ENCODE measurements at regions not wholly inside any gene's neighbourhood (a gene's known extent, or its start where the extent isn't known, plus 50 kb on each side); places are given as distances from the start of the nearest gene placed in this dataset.
"Not testable (repeated sequence)": the region's sequence is repeated elsewhere in the genome, so short reads cannot be mapped to it uniquely, and the experiment has no call there.

GRCh38 chr3:16073990-16074671 lies 100.3 kb upstream of the GALNT15 start:
- not testable (repeated sequence) for H3K79me2 ChIP-seq (replicated peaks; ENCODE audit: insufficient read depth, low read length); H4K20me1 ChIP-seq (ENCODE audit: insufficient read depth); H2AFZ ChIP-seq (ENCODE audit: low read depth, low read length); H3F3A ChIP-seq (ENCODE audit: insufficient read depth, low read length, poor library complexity, severe bottlenecking); H3K27ac ChIP-seq (ENCODE audit: low read length); H3K9me3 ChIP-seq (ENCODE audit: low read length); H3K27me3 ChIP-seq (ENCODE audit: insufficient read depth, low read depth, low read length); H3K36me3 ChIP-seq (ENCODE audit: insufficient read depth, low read length); H3K4me3 ChIP-seq (ENCODE audit: low read length); H3K9me2 ChIP-seq (ENCODE audit: insufficient read depth, low read length); H3K9ac ChIP-seq (ENCODE audit: low read length); H3K4me2 ChIP-seq (ENCODE audit: low read length)

GRCh38 chr3:16075647-16076046 lies 98.8 kb upstream of the GALNT15 start:
- TF ChIP-seq MXI1 (conservative IDR thresholded peaks at IDR 0.05; ENCODE audit: poor library complexity, severe bottlenecking) (no peak), REST (IDR thresholded peaks at IDR 0.05; ENCODE audit: borderline replicate concordance) (no peak), RAD21 (conservative IDR thresholded peaks at IDR 0.05) (no peak)

DNA sequence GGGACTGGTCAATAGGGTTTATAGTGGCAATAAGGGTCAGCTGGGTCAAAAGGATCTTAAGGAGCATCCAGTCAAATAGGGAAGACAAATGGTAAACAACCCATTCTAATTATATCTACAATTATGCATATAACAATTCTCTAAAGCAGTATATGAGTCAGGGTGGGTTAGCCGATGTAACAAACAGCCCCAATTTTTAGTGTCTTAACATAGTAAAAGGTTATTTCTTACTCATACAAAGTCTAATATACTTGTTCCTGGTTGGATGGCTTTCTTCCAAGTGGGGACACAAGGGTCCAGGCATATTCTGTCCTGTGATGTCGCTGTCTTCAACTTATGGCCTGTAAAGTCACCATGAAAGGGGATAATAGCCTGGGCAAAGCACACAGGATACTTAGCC lies 97.9 kb upstream of the GALNT15 start:
- Histone ChIP-seq H3K9ac (ENCODE audit: low read length) (no peak overlapping the region), H3K36me3 (ENCODE audit: insufficient read depth, low read length) (no peaks in the 10 kb centered on the region), H4K20me1 (ENCODE audit: insufficient read depth) (no peaks in the 10 kb centered on the region), H3K9me2 (ENCODE audit: insufficient read depth, low read length) (no peaks in the 10 kb centered on the region), H3K9me3 (ENCODE audit: low read length) (no peaks in the 10 kb centered on the region), H3K79me2 (replicated peaks; ENCODE audit: insufficient read depth, low read length) (no peaks in the 10 kb centered on the region), H3K4me3 (ENCODE audit: low read length) (no peak overlapping the region), H3F3A (ENCODE audit: insufficient read depth, low read length, poor library complexity, severe bottlenecking) (no peaks in the 10 kb centered on the region), H3K27ac (ENCODE audit: low read length) (no peak overlapping the region), H3K4me2 (ENCODE audit: low read length) (no peak overlapping the region), H2AFZ (ENCODE audit: low read depth, low read length) (no peak overlapping the region), H3K27me3 (ENCODE audit: insufficient read depth, low read depth, low read length) (no peaks in the 10 kb centered on the region)
- TF ChIP-seq SMC3 (conservative IDR thresholded peaks at IDR 0.05; ENCODE audit: poor library complexity), result no peak
- TF ChIP-seq TAF1 (IDR thresholded peaks at IDR 0.05; ENCODE audit: low read depth), result no peak
- TF ChIP-seq RAD21 (conservative IDR thresholded peaks at IDR 0.05), result no peak
- no peak for TF ChIP-seq POLR2AphosphoS5 (IDR thresholded peaks at IDR 0.05)
- TF ChIP-seq EZH2 (IDR thresholded peaks at IDR 0.05; ENCODE audit: borderline replicate concordance, insufficient read depth, low read length, poor library complexity, severe bottlenecking), result no peak
- no peak for TF ChIP-seq MXI1 (conservative IDR thresholded peaks at IDR 0.05; ENCODE audit: poor library complexity, severe bottlenecking)
- no peak for TF ChIP-seq REST (IDR thresholded peaks at IDR 0.05; ENCODE audit: borderline replicate concordance)
- no peak for TF ChIP-seq EP300 (conservative IDR thresholded peaks at IDR 0.05; ENCODE audit: poor library complexity, severe bottlenecking)
- TF ChIP-seq CTCF (IDR thresholded peaks at IDR 0.05; ENCODE audit: poor library complexity, severe bottlenecking), result no peak

More at GRCh38 chr3:16075647-16076046, 98.8 kb upstream of the GALNT15 start:
- Histone ChIP-seq H3K9me3 (ENCODE audit: low read length) (no peaks in the 10 kb centered on the region), H2AFZ (ENCODE audit: low read depth, low read length) (no peak overlapping the region), H3K27me3 (ENCODE audit: insufficient read depth, low read depth, low read length) (no peaks in the 10 kb centered on the region), H4K20me1 (ENCODE audit: insufficient read depth) (no peaks in the 10 kb centered on the region), H3K4me2 (ENCODE audit: low read length) (no peak overlapping the region), H3K9me2 (ENCODE audit: insufficient read depth, low read length) (no peaks in the 10 kb centered on the region), H3K9ac (ENCODE audit: low read length) (no peak overlapping the region), H3K36me3 (ENCODE audit: insufficient read depth, low read length) (no peaks in the 10 kb centered on the region), H3K79me2 (replicated peaks; ENCODE audit: insufficient read depth, low read length) (no peaks in the 10 kb centered on the region), H3K27ac (ENCODE audit: low read length) (no peak overlapping the region), H3F3A (ENCODE audit: insufficient read depth, low read length, poor library complexity, severe bottlenecking) (no peaks in the 10 kb centered on the region), H3K4me3 (ENCODE audit: low read length) (no peak overlapping the region)

- not testable (repeated sequence) for H2AFZ ChIP-seq (ENCODE audit: low read depth, low read length); H3K79me2 ChIP-seq (replicated peaks; ENCODE audit: insufficient read depth, low read length); H3K4me3 ChIP-seq (ENCODE audit: low read length); H3K9me3 ChIP-seq (ENCODE audit: low read length); H3K27ac ChIP-seq (ENCODE audit: low read length); H3F3A ChIP-seq (ENCODE audit: insufficient read depth, low read length, poor library complexity, severe bottlenecking); H3K9ac ChIP-seq (ENCODE audit: low read length); H4K20me1 ChIP-seq (ENCODE audit: insufficient read depth); H3K4me2 ChIP-seq (ENCODE audit: low read length); H3K36me3 ChIP-seq (ENCODE audit: insufficient read depth, low read length); H3K9me2 ChIP-seq (ENCODE audit: insufficient read depth, low read length); H3K27me3 ChIP-seq (ENCODE audit: insufficient read depth, low read depth, low read length)
Observed at GRCh38 chr3:16077146-16077545, 97.3 kb upstream of the GALNT15 start.
